GM23338 (cell line): ENCODE measurements at regions not wholly inside any gene's neighbourhood (a gene's known extent, or its start where the extent isn't known, plus 50 kb on each side); places are given as distances from the start of the nearest gene placed in this dataset.

Experiments used
- ATAC-seq: fragments of 200-7000 bp; cut with Tn5 transposase; 3 replicates; pipeline ENCODE4 v1.9.1; 2020
- DNase-seq: peaks from one replicate; pipeline ENCODE4 v3.0.0-alpha.2; 2015; ENCODE audit warnings: low spot score
- H2AFZ ChIP-seq: fragments of 200-600 bp; sonication (generic); 2 replicates; pipeline ENCODE4 v1.8.0; 2016; ENCODE audit warnings: antibody characterized with exemption, mild to moderate bottlenecking, moderate library complexity
- H3F3A ChIP-seq: fragments of 200-600 bp; sonication (generic); replicated peaks from 2 replicates; pipeline ENCODE4 v1.8.0; 2017; ENCODE audit warnings: antibody characterized with exemption, mixed run types, low read depth
- H3K27ac ChIP-seq: fragments of 200-600 bp; sonication (generic); 2 replicates; pipeline ENCODE4 v1.6.1; 2016; ENCODE audit warnings: low read depth
- H3K27me3 ChIP-seq: fragments of 200-600 bp; sonication (generic); 2 replicates; pipeline ENCODE4 v1.8.0; 2016; ENCODE audit warnings: mild to moderate bottlenecking, mixed run types, moderate library complexity; ENCODE audit not compliant: insufficient read depth
- H3K36me3 ChIP-seq: fragments of 200-600 bp; sonication (generic); 2 replicates; pipeline ENCODE4 v1.8.0; 2016; ENCODE audit warnings: mild to moderate bottlenecking; ENCODE audit not compliant: insufficient read depth
- H3K4me1 ChIP-seq: fragments of 200-600 bp; sonication (generic); 2 replicates; pipeline ENCODE4 v1.8.0; 2016; ENCODE audit warnings: mild to moderate bottlenecking, moderate library complexity; ENCODE audit not compliant: insufficient read depth
- H3K4me2 ChIP-seq: fragments of 200-600 bp; sonication (generic); 2 replicates; pipeline ENCODE4 v1.7.1; 2017; ENCODE audit warnings: mixed run types
- H3K4me3 ChIP-seq: fragments of 200-600 bp; sonication (generic); 2 replicates; pipeline ENCODE4 v1.6.1; 2016; ENCODE audit warnings: mixed run types
- H3K79me2 ChIP-seq: fragments of 200-600 bp; sonication (generic); replicated peaks from 2 replicates; pipeline ENCODE4 v1.8.0; 2017; ENCODE audit warnings: mild to moderate bottlenecking; ENCODE audit not compliant: insufficient read depth
- H3K9me2 ChIP-seq: fragments of 200-600 bp; sonication (generic); 2 replicates; pipeline ENCODE4 v1.8.0; 2017; ENCODE audit not compliant: insufficient read depth
- H4K20me1 ChIP-seq: fragments of 200-600 bp; sonication (generic); replicated peaks from 2 replicates; pipeline ENCODE4 v1.8.0; 2017; ENCODE audit warnings: mild to moderate bottlenecking; ENCODE audit not compliant: insufficient read depth
- H3K27ac Mint-ChIP-seq: 2 replicates; pipeline ENCODE4 v1.8.0; 2020; ENCODE audit warnings: inconsistent platforms, mild to moderate bottlenecking, moderate library complexity, mixed read lengths
- H3K27me3 Mint-ChIP-seq: 3 replicates; pipeline ENCODE4 v1.8.0; 2022; ENCODE audit warnings: low read depth, mild to moderate bottlenecking, moderate library complexity, mixed read lengths, inconsistent platforms; ENCODE audit not compliant: insufficient read depth, poor library complexity
- H3K36me3 Mint-ChIP-seq: 3 replicates; pipeline ENCODE4 v1.8.0; 2021; ENCODE audit warnings: low read depth, mild to moderate bottlenecking, inconsistent platforms, moderate library complexity, mixed read lengths
- H3K4me1 Mint-ChIP-seq: 3 replicates; pipeline ENCODE4 v1.8.0; 2020; ENCODE audit warnings: mild to moderate bottlenecking, inconsistent platforms, mixed read lengths
- H3K4me3 Mint-ChIP-seq: 3 replicates; pipeline ENCODE4 v1.8.0; 2021; ENCODE audit warnings: moderate library complexity, mild to moderate bottlenecking, inconsistent platforms, mixed read lengths
- H3K9me3 Mint-ChIP-seq: 3 replicates; pipeline ENCODE4 v1.8.0; 2020; ENCODE audit warnings: moderate library complexity, mild to moderate bottlenecking, inconsistent platforms, mixed read lengths
- CTCF ChIP-seq, 2 experiments: fragments of 200-600 bp in 1 of 2; sonication (generic) in 1 of 2; conservative IDR thresholded peaks; 2 replicates each; pipeline versions ENCODE4 v1.5.1 to v1.6.1; 2016 to 2017; ENCODE audit warnings: antibody characterized with exemption in 2 of 2, low read depth in 2 of 2, mild to moderate bottlenecking in 2 of 2, moderate library complexity in 1 of 2
- ETS1 ChIP-seq: IDR thresholded peaks from 2 replicates; pipeline ENCODE4 v1.6.1; 2016; ENCODE audit warnings: antibody characterized with exemption
- EZH2 ChIP-seq: fragments of 200-600 bp; sonication (generic); IDR thresholded peaks from one replicate; pipeline ENCODE4 v1.8.0; 2017; ENCODE audit warnings: antibody characterized with exemption, mild to moderate bottlenecking, low read depth; ENCODE audit not compliant: unreplicated experiment
- EZH2phosphoT487 ChIP-seq: fragments of 200-600 bp; sonication (generic); IDR thresholded peaks from one replicate; pipeline ENCODE4 v1.8.1; 2018; ENCODE audit warnings: antibody characterized with exemption; ENCODE audit not compliant: unreplicated experiment
- JUNB ChIP-seq: IDR thresholded peaks from one replicate; pipeline ENCODE4 v1.6.1; 2016; ENCODE audit warnings: antibody characterized with exemption; ENCODE audit not compliant: unreplicated experiment
- NANOG ChIP-seq: IDR thresholded peaks from 2 replicates; pipeline ENCODE4 v1.6.1; 2016; ENCODE audit warnings: antibody characterized with exemption, borderline replicate concordance
- POLR2AphosphoS5 ChIP-seq: IDR thresholded peaks from 2 replicates; pipeline ENCODE4 v1.6.1; 2016; ENCODE audit warnings: antibody characterized with exemption, low read depth
- REST ChIP-seq: IDR thresholded peaks from one replicate; pipeline ENCODE4 v1.6.1; 2018; ENCODE audit warnings: antibody characterized with exemption; ENCODE audit not compliant: unreplicated experiment
- ZNF114 ChIP-seq: fragments of 250-450 bp; sonication (Bioruptor Pico); IDR thresholded peaks from 2 replicates; pipeline ENCODE4 v1.5.0; 2020; ENCODE audit warnings: mild to moderate bottlenecking, moderate library complexity
- ZNF331 ChIP-seq: fragments of 250-450 bp; sonication (Bioruptor Pico); IDR thresholded peaks from 2 replicates; pipeline ENCODE4 v1.5.0; 2020; ENCODE audit warnings: low read depth, mild to moderate bottlenecking, moderate library complexity
- ZNF462 ChIP-seq: fragments of 250-450 bp; sonication (Bioruptor Pico); IDR thresholded peaks from 2 replicates; pipeline ENCODE4 v1.5.0; 2020; ENCODE audit warnings: mild to moderate bottlenecking, moderate library complexity

- H3K79me2 ChIP-seq, result no peaks in the 10 kb centered on the region
- no peak for DNase-seq
- H3K4me1 ChIP-seq, result 0 out of 2 replicates have a peak, but pooled peaks cover 7% of the 10 kb centered on the region
- Mint-ChIP-seq H3K9me3 (no peaks in the 10 kb centered on the region), H3K4me1 (peaks cover 16% of the 10 kb centered on the region; the same call in 2 of the 3 replicates), H3K27me3 (no peaks in the 10 kb centered on the region), H3K4me3 (no peak overlapping the region), H3K27ac (no peak overlapping the region), H3K36me3 (no peaks in the 10 kb centered on the region)
- H4K20me1 ChIP-seq, result no peaks in the 10 kb centered on the region
- TF ChIP-seq EZH2phosphoT487, result no peak
- no peak for TF ChIP-seq ZNF331
- TF ChIP-seq REST, result no peak
- no peak for TF ChIP-seq POLR2AphosphoS5
- no peak for TF ChIP-seq EZH2
- TF ChIP-seq JUNB, result no peak
- no peak for TF ChIP-seq ZNF114
- no peak for TF ChIP-seq CTCF (conservative IDR thresholded peaks at IDR 0.05; ENCODE audit: low read depth in 2 of 2)
- no peak for TF ChIP-seq NANOG
- TF ChIP-seq ETS1, result no peak
- no peak overlapping the region for H3K4me2 ChIP-seq
- H3K9me2 ChIP-seq, result no peaks in the 10 kb centered on the region
- no peaks in the 10 kb centered on the region for H3F3A ChIP-seq
- ATAC-seq, result no peak
- H3K36me3 ChIP-seq, result no peaks in the 10 kb centered on the region
- H2AFZ ChIP-seq, result no peak overlapping the region
- no peak overlapping the region for H3K4me3 ChIP-seq
- no peaks in the 10 kb centered on the region for H3K27me3 ChIP-seq
- no peak overlapping the region for H3K27ac ChIP-seq
Measured at GRCh38 chr6:151693366-151693765, 114.1 kb upstream of the ESR1 start.

GRCh38 chr6:151695156-151695555, 112.3 kb upstream of the ESR1 start:
- H3K79me2 ChIP-seq, result no peaks in the 10 kb centered on the region
- no peak overlapping the region for H3K4me3 ChIP-seq
- 0 out of 2 replicates have a peak, but pooled peaks cover 7% of the 10 kb centered on the region for H3K4me1 ChIP-seq
- Mint-ChIP-seq H3K27me3 (no peaks in the 10 kb centered on the region), H3K9me3 (no peaks in the 10 kb centered on the region), H3K36me3 (no peaks in the 10 kb centered on the region), H3K27ac (no peak overlapping the region), H3K4me1 (peaks cover 16% of the 10 kb centered on the region; the same call in 2 of the 3 replicates), H3K4me3 (no peak overlapping the region)
- no peaks in the 10 kb centered on the region for H3K27me3 ChIP-seq
- no peak for DNase-seq
- H3K27ac ChIP-seq, result no peak overlapping the region; the same call in 1 of the 2 replicates
- H3K9me2 ChIP-seq, result no peaks in the 10 kb centered on the region
- H3F3A ChIP-seq, result no peaks in the 10 kb centered on the region
- ATAC-seq, result no peak
- H3K36me3 ChIP-seq, result no peaks in the 10 kb centered on the region
- H2AFZ ChIP-seq, result peak overlapping the region; percentile 56
- H3K4me2 ChIP-seq, result no peak overlapping the region
- H4K20me1 ChIP-seq, result no peaks in the 10 kb centered on the region
- no peak for TF ChIP-seq EZH2phosphoT487
- no peak for TF ChIP-seq ZNF462 (CRISPR knock-in tag)
